ENCODE measurements at regions not wholly inside any gene's neighbourhood (a gene's known extent, or its start where the extent isn't known, plus 50 kb on each side); places are given as distances from the start of the nearest gene placed in this dataset.
"Not testable (repeated sequence)": the region's sequence is repeated elsewhere in the genome, so short reads cannot be mapped to it uniquely, and the experiment has no call there.

GRCh38 chr9:15113288-15113687 lies 193.7 kb downstream of the TTC39B start:
- no peak for DNase-seq

- no peak for DNase-seq
These were observed 195.9 kb downstream of the TTC39B start for GRCh38 chr9:15111071-15111470.

- DNase-seq = no peak
These were observed 194.7 kb upstream of the FREM1 start for GRCh38 chr9:15104826-15105420.

DNA sequence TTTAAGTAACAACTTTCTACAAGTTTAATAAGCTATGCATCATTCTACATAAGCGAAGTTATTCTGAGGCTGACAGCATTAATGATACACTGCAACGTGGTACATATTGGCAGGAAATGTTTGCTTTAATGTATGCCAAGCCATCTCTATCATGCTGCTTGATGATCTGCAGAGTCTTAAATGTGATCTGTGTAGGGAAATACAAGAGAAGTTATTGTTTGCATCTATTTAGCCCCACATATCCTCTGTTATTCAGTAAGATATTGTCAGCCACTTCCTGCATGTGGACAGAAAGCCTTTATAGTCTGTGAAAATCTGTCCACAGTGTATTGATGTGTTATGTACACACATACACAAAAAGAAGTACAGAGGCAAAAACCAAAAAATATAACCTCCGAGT lies 193.1 kb upstream of the FREM1 start:
- no peak for DNase-seq

DNA sequence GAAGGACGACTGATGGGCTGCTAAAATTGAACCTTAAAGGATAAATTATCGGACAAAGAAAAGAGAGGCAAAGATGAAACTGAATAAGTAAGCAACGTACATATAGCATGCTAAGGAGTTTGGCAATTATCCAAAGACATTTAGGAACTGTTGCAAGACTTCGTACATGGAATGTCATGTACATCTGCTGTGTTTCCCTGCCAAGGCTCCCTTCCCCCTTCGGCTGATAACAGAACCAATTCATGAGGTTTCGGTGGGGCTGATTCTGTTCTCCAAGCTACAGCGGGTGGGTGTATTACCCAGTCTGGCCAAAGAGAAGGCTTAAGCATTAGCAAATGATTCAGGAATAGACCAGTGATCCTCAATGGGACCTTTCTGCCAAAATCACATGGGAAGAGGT lies 190.9 kb upstream of the FREM1 start:
- DNase-seq = no peak

GRCh38 chr9:15100571-15100970 lies 190.3 kb upstream of the FREM1 start:
- no peak for DNase-seq

GRCh38 chr9:15096972-15097371 lies 186.7 kb upstream of the FREM1 start:
- no peak for DNase-seq

- no peak for DNase-seq
These were observed 176.6 kb upstream of the FREM1 start for GRCh38 chr9:15086778-15087324.

GRCh38 chr9:15086156-15086763 lies 176.0 kb upstream of the FREM1 start:
- no peak for DNase-seq

DNA sequence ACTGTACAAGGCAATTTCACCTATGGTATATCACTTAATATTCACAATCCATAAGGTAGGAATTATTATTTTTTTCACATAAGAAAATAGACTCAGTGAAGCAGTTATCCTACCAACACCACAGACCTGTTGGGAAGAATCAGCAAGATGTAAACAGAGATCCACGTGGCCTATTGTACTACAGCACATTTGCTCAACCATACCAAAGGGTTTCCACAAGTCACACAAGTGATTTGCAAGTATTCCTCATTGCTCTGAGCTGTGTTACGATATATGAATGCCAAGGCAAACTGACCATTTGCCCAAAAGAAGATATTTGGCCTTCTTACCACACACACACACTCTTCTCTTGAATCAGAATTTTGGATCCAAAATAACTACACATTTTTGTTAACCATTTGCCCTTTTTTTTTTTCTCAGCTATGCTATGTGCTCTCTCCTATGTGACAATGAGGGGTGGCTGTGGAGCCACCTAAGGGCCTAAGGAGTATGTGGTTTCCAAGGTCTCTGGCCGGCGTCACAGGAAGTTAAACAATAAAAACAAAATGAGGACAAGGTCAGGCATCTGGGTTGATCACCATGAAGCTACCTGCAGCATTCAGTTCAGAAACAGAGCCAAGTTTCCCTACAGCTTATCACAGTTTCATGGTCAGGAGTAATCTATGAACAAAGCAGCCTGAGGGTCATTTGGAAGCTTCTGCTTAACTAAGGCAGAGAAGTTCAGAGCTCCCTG lies 171.0 kb upstream of the FREM1 start:
- no peak for DNase-seq

DNA sequence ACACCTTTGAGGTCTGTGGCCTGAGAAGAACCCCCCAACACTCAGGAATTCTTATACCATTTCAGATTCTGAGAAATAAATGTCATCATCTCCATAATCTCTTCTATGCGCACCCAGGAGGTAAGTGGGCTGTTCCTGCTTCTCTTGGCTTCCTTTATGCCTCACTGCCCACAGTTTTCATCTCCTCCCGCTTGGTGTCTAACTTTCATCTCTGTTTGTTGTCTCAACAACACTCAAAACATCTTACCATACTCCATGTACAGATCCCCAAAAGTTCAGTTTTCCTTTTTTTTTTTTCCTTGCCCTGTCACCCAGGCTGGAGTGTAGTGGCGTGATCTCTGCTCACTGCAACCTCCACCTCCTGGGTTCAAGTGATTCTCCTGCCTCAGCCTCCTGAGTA lies 170.2 kb upstream of the FREM1 start:
- DNase-seq = no peak

GRCh38 chr9:15079989-15080388 lies 169.8 kb upstream of the FREM1 start:
- DNase-seq = no peak

- DNase-seq = no peak
These were observed 167.9 kb upstream of the FREM1 start for GRCh38 chr9:15077946-15078729.

DNA sequence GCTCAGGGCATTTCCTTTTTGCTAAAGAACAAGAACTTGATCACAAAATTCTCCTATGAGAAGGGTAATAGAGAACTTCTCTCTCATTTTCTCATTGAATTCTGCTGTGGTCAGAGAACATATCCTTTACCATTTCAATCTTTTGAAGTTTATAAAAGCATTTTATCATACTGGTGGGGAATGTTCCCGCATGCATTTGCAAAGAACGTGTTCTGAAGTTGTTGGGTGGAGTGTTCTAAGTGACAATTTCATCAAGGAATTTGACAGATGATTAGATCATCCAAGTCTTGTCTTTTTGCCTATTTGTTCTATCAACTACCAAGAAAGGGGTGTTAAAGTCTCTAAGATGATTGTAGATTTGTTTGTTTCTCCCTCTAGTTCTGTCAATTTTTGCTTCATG lies 163.4 kb upstream of the FREM1 start:
- DNase-seq = no peak

DNA sequence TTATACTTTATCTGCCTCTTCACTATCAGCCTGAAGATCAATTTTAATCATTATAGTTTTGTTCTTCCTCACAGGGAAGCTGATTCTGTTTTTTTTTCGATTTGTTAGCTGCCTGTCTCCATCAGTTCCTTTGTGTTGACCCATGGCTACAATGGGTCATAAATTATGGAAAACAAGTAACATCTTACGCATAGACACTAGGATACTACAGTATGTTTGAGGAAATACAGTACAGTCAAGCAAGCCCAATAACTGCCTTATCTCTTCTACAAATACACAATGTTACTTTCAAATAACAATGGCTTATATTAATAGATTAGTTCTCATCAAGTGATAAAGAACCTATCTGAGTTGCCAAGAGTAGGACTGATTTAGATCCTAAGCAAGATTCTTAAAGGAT lies 160.5 kb upstream of the FREM1 start:
- DNase-seq = no peak

DNA sequence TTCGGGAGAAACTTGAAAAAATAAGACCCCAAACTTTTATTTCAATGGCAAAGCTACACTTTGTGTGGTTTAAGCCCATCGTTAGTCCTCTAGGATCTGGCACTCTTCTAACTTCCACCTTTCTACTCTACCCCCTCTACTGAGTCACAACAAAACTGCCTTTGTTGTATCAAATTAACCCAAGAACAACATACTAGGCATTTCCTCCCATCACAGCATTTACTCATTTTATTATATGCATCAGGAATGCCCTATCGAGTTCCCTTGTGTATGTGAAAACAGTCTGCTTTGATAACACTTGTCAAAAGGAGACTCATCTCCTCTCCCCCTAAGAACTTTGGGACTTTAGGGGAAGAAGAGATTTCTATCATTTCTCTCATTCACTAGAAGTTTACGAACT lies 158.9 kb upstream of the FREM1 start:
- DNase-seq = no peak

- no peak for DNase-seq
These were observed 158.0 kb upstream of the FREM1 start for GRCh38 chr9:15068261-15068660.

GRCh38 chr9:15059003-15059402 lies 148.8 kb upstream of the FREM1 start:
- DNase-seq = no peak

GRCh38 chr9:15058236-15058635 lies 148.0 kb upstream of the FREM1 start:
- no peak for DNase-seq

- DNase-seq = not testable (repeated sequence)
These were observed 145.1 kb upstream of the FREM1 start for GRCh38 chr9:15055284-15055683.

DNA sequence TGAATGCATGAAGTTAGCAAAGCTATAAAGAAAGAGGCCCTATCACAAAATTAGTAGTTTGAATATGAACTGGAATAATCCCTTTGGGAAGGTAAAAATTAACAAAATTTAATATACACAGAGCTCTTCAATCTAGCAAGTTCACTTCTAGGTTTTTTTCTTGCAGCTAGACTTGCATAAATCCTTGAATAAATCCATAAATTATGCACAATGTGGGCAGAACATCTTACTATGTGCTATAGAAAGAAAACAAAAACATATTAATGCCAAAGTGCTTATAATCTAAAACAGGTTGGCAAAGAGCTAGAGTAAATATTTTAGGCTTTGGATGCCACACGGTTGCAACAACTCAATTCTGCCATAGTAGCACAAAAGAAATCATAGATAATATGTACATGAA lies 138.5 kb upstream of the FREM1 start:
- no peak for DNase-seq

DNA sequence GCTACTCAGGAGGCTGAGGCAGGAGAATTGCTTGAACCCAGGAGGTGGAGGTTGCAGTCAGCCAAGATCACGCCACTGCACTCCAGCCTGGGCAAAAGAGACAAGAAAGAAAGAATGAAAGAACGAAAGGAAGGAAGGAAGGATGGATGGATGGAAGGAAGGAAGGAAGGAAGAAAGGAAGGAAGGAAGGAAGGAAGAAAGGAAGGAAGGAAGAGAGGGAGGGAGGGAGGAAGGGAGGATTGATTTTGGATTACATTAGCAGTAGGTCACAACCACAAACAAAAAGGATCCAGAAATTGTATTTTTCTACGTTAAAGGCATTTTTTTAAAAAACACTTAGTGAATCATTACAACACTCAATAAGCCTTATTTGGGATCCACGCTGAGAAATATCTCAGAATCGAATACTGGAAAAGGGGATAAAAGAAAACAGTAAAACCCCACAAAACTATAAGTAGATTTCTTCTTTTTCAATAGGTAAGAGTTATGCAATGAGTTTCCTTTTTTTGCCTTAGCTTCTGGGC lies 136.9 kb upstream of the FREM1 start:
- no peak for DNase-seq

DNA sequence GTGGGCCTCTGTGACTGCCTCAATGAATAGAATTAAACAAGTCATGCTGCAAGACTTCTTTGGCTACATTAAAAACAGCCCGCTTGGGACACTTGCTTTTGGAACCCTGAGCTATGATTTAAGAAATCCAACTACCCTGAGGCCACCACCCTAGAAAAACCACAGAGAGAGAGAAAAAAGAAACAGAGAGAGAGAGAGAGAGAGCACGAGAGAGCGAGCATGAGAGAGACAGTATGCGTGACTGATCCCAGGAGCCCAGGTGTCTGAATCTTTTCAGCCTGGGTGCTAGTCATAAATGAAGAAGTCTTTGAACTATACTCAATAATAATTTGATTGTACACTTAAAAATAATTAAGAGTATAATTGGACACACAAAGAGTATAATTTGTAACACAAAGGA lies 123.1 kb upstream of the FREM1 start:
- DNase-seq = no peak

Data from NCI-H510A (cell line).